H54 (cell line): ENCODE measurements at regions not wholly inside any gene's neighbourhood (a gene's known extent, or its start where the extent isn't known, plus 50 kb on each side); places are given as distances from the start of the nearest gene placed in this dataset.

Experiments
- DNase-seq: peaks from one replicate; pipeline ENCODE4 v3.0.0; 2011; ENCODE audit warnings: low spot score, mixed read lengths; ENCODE audit not compliant: insufficient read length
- FAIRE-seq: peaks from 3 replicates; lab custom pipeline; 2011; peaks lifted over from hg19 to GRCh38; lab: Jason Lieb, UNC
- POLR2A ChIP-seq: IDR thresholded peaks from 2 replicates; pipeline ENCODE4 v1.6.1; 2011; ENCODE audit warnings: low read depth, mild to moderate bottlenecking, low read length

- DNase-seq, result no peak
- no peak for TF ChIP-seq POLR2A
- no peak for FAIRE-seq
These were observed 1131.6 kb upstream of the TMEFF2 start for GRCh38 chr2:193326296-193326695.

- FAIRE-seq (no peak), DNase-seq (no peak)
- no peak for TF ChIP-seq POLR2A
These were observed 1120.8 kb upstream of the TMEFF2 start for GRCh38 chr2:193315428-193316091.

GRCh38 chr2:193303464-193303863, 1108.7 kb upstream of the TMEFF2 start:
- no peak for TF ChIP-seq POLR2A
- DNase-seq, result no peak
- FAIRE-seq, result no peak

GRCh38 chr2:193294371-193294770, 1099.6 kb upstream of the TMEFF2 start:
- DNase-seq, result no peak
- no peak for TF ChIP-seq POLR2A
- FAIRE-seq, result no peak

- TF ChIP-seq POLR2A, result no peak
- DNase-seq (no peak), FAIRE-seq (peak; percentile 15)
These were observed 1084.6 kb upstream of the TMEFF2 start for GRCh38 chr2:193279361-193279760.

- no peak for FAIRE-seq
- DNase-seq, result no peak
- no peak for TF ChIP-seq POLR2A
These were observed 1082.3 kb upstream of the TMEFF2 start for GRCh38 chr2:193276988-193277387.

GRCh38 chr2:193276560-193276959, 1081.8 kb upstream of the TMEFF2 start:
- no peak for TF ChIP-seq POLR2A
- FAIRE-seq (no peak), DNase-seq (no peak)

GRCh38 chr2:193276069-193276468, 1081.3 kb upstream of the TMEFF2 start:
- DNase-seq (no peak), FAIRE-seq (no peak)
- no peak for TF ChIP-seq POLR2A

- TF ChIP-seq POLR2A, result no peak
- no peak for FAIRE-seq
- DNase-seq, result no peak
These were observed 1077.3 kb upstream of the TMEFF2 start for GRCh38 chr2:193272011-193272410.

- no peak for TF ChIP-seq POLR2A
- DNase-seq (no peak), FAIRE-seq (no peak)
These were observed 1076.1 kb upstream of the TMEFF2 start for GRCh38 chr2:193270816-193271215.

- DNase-seq (no peak), FAIRE-seq (no peak)
- no peak for TF ChIP-seq POLR2A
These were observed 1072.8 kb upstream of the TMEFF2 start for GRCh38 chr2:193267496-193268002.

GRCh38 chr2:193253014-193253530, 1058.3 kb upstream of the TMEFF2 start:
- FAIRE-seq (no peak), DNase-seq (no peak)
- no peak for TF ChIP-seq POLR2A

GRCh38 chr2:193251909-193252308, 1057.2 kb upstream of the TMEFF2 start:
- DNase-seq (no peak), FAIRE-seq (no peak)
- no peak for TF ChIP-seq POLR2A

- FAIRE-seq, result no peak
- DNase-seq, result no peak
- TF ChIP-seq POLR2A, result no peak
These were observed 1055.7 kb upstream of the TMEFF2 start for GRCh38 chr2:193250389-193250788.

GRCh38 chr2:193240752-193241151, 1046.0 kb upstream of the TMEFF2 start:
- FAIRE-seq (no peak), DNase-seq (no peak)
- no peak for TF ChIP-seq POLR2A
